GM13977 (cell line): ENCODE measurements at regions not wholly inside any gene's neighbourhood (a gene's known extent, or its start where the extent isn't known, plus 50 kb on each side); places are given as distances from the start of the nearest gene placed in this dataset.

ENCODE experiments used
- DNase-seq: peaks from one replicate; pipeline ENCODE4 v3.0.0; 2012; ENCODE audit warnings: low spot score
- in situ Hi-C: fragments of 300-500 bp; cut with MboI; formaldehyde crosslinking; loops from one replicate; pipeline ENCODE4 v1.12.0; 2022; ENCODE audit warnings: low sequenced_read_pairs, low pct_unique_long_range_greater_than_20kb, mixed read lengths, inconsistent platforms; ENCODE audit not compliant: unreplicated experiment
- TF ChIP-seq, protein P1 (sequence below): IDR thresholded peaks from 2 replicates; pipeline ENCODE4 v1.5.1; 2012; ENCODE audit warnings: mild to moderate bottlenecking, control low read depth; ENCODE audit not compliant: insufficient read depth; ENCODE audit errors: extremely low read depth, missing control alignments

DNA sequence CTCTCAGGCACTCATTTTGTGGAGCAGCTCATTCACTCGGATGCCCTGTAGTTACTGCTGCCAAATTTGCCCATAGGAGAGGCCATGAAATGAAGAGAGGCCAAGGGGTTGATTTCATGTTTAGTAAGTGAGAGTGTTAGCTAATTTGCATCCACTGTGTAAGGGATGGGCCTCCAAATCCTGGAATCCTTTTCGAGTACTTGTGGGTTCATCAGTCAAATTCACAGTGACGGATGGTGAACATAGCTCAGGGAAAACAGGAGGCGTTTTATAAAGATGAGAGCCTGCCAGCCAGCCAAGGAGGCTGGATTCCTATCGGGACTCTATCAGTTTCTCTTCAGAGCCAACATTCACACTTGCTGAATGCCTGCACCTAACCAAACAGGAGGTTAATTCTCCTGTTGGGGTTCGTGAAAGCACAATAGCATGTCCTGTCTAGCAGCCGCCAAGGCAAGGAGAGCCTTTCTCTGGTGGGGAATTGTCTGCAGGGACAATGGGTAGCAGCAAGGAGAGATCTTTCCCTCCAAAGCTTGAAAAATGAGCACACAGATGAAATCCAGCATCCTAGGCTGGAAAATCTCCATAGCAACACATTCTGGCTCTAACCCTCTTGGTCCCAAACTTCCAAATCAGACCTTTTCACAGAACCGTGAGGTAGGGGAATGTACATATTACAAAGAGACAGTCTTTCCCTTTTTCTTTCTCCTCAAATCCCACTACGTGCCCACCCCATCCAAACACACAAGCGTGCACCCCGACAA is 231.4 kb upstream of the ECI2 start:
- no peak for DNase-seq
- in situ Hi-C loops = no loop called here
- TF ChIP-seq, protein P1, sequence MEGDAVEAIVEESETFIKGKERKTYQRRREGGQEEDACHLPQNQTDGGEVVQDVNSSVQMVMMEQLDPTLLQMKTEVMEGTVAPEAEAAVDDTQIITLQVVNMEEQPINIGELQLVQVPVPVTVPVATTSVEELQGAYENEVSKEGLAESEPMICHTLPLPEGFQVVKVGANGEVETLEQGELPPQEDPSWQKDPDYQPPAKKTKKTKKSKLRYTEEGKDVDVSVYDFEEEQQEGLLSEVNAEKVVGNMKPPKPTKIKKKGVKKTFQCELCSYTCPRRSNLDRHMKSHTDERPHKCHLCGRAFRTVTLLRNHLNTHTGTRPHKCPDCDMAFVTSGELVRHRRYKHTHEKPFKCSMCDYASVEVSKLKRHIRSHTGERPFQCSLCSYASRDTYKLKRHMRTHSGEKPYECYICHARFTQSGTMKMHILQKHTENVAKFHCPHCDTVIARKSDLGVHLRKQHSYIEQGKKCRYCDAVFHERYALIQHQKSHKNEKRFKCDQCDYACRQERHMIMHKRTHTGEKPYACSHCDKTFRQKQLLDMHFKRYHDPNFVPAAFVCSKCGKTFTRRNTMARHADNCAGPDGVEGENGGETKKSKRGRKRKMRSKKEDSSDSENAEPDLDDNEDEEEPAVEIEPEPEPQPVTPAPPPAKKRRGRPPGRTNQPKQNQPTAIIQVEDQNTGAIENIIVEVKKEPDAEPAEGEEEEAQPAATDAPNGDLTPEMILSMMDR = no peak

DNA sequence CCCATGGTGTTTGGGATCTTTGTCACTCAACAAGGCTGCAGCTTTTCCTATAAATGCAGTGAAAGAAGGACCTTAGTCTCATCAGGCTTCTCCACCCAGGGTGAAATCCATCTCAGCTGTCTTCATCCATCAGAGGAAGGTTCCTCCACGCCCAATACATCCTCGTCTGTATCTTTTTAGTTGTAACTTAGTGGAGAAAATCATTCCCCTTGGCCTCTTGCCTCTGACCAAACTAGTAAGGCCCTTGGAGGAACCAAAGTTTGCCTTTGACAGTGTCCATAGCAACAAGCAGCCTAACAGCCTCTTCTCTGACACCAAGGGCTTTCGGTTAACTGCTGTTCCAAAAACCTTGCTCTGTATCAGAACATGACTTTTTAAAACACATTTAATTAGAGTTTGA is 230.3 kb upstream of the ECI2 start:
- DNase-seq = no peak
- TF ChIP-seq, protein P1 = no peak
- in situ Hi-C loops = no loop called here

DNA sequence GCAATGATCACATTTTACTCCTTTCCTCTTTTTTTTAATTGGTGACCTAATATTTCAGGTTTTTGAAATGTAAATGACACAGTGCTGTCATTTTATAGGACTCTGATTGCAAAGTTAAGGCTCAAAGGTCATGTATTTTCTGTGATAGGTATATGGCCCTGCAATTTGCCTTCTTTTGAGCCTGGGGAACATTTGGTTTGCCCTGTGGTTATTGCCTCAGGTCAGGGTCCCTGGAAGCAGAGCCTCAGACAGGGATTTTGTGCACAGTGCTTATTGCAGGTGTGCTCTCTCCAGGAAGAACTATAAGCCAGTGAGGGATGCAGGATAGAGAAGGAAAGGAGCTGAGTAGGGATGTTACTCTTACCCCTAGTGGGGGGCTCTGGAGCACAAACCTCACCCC is 229.3 kb upstream of the ECI2 start:
- no peak for DNase-seq
- in situ Hi-C loops = no loop called here
- TF ChIP-seq, protein P1 = no peak

DNA sequence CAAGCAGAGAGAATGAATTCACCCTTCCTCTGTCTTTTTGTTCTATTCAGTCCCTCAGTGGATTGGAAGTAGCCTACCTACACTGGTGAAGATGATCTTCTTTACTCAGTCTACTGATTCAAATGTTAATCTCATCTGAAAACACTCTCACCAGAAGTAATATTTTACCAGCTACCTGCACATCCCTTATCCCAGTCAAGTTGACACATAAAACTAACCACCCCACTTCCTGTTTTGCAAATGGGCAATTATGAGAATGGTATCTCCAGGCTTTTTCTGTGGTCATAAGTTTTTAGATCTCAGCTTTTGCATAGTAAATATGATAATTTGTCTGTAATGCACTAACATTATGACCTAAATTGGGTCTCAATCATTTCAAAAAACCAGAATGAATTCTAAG is 228.8 kb upstream of the ECI2 start:
- DNase-seq = no peak
- in situ Hi-C loops = no loop called here
- TF ChIP-seq, protein P1 = no peak

DNA sequence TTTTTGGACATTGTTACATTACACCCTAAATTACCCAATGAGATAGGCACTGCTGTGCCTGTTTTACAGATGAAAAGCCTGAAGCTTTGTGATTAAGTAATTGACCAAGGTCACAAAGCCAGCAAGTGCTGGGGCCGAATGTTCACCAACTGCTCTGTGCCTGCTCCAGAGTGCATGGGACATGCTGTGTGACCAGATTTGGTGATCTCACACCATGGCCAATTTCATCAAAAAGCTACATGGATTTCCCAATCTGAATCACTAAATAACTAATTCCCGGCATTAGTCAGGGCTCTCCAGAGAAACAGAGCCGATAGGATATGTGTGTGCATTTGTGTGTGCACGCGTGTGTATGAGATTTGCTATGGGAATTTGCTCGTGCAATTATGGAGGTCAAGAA is 228.3 kb upstream of the ECI2 start:
- TF ChIP-seq, protein P1 = no peak
- DNase-seq = no peak
- in situ Hi-C loops = no loop called here

DNA sequence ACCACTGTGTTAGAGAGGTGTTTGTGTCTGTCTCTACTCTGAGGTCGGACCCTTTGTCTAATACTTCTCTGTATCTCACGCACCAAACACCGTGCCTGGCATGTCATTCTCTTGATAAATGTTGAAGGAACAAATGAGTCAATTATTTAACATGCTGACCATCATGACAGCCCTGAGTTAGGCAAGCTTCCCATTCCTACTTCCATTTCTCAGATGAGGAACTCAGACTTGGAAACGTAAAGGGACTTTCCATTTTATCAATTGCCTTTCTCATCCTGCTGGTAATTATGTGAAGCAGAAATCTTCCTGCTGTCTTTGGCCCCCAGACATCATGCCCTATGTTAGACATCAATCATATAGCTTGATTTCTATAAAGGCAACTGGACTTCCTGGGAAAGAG is 227.0 kb upstream of the ECI2 start:
- TF ChIP-seq, protein P1 = no peak
- no peak for DNase-seq
- in situ Hi-C loops = no loop called here
